Hindlimb muscle (tissue), 1 donor: ENCODE measurements at regions not wholly inside any gene's neighbourhood (a gene's known extent, or its start where the extent isn't known, plus 50 kb on each side); places are given as distances from the start of the nearest gene placed in this dataset.

ENCODE experiments used
- DNase-seq: peaks from one replicate; pipeline ENCODE4 v3.0.0-alpha.2; 2013

GRCh38 chr4:11264841-11265240, 163.9 kb downstream of the HS3ST1 start:
- DNase-seq, result no peak

GRCh38 chr4:11264346-11264745, 164.3 kb downstream of the HS3ST1 start:
- DNase-seq, result no peak

GRCh38 chr4:11263208-11263607, 165.5 kb downstream of the HS3ST1 start:
- no peak for DNase-seq

- no peak for DNase-seq
Measured at GRCh38 chr4:11261066-11261850, 167.4 kb downstream of the HS3ST1 start.

- DNase-seq, result no peak
Measured at GRCh38 chr4:11259837-11260236, 168.9 kb downstream of the HS3ST1 start.

GRCh38 chr4:11252149-11252548, 176.5 kb downstream of the HS3ST1 start:
- DNase-seq, result no peak

- DNase-seq, result no peak
Measured at GRCh38 chr4:11250510-11250909, 178.2 kb downstream of the HS3ST1 start.

- no peak for DNase-seq
Measured at GRCh38 chr4:11232015-11232414, 196.7 kb downstream of the HS3ST1 start.

- DNase-seq, result no peak
Measured at GRCh38 chr4:11230866-11231265, 197.8 kb downstream of the HS3ST1 start.

- DNase-seq, result no peak
Measured at GRCh38 chr4:11228530-11228929, 200.2 kb downstream of the HS3ST1 start.

- no peak for DNase-seq
Measured at GRCh38 chr4:11223311-11223710, 205.4 kb downstream of the HS3ST1 start.

- no peak for DNase-seq
Measured at GRCh38 chr4:11218692-11219091, 210.0 kb downstream of the HS3ST1 start.

GRCh38 chr4:11216520-11216919, 212.2 kb downstream of the HS3ST1 start:
- no peak for DNase-seq

- no peak for DNase-seq
Measured at GRCh38 chr4:11214281-11214680, 214.4 kb downstream of the HS3ST1 start.

GRCh38 chr4:11209826-11210225, 218.9 kb downstream of the HS3ST1 start:
- no peak for DNase-seq

GRCh38 chr4:11201256-11201655, 227.4 kb downstream of the HS3ST1 start:
- DNase-seq, result no peak

GRCh38 chr4:11198516-11199305, 230.0 kb downstream of the HS3ST1 start:
- DNase-seq, result no peak

- DNase-seq, result no peak
Measured at GRCh38 chr4:11197631-11198341, 230.9 kb downstream of the HS3ST1 start.

- DNase-seq, result no peak
Measured at GRCh38 chr4:11196927-11197522, 231.7 kb downstream of the HS3ST1 start.

- DNase-seq, result no peak
Measured at GRCh38 chr4:11194431-11194830, 234.3 kb downstream of the HS3ST1 start.

- no peak for DNase-seq
Measured at GRCh38 chr4:11189756-11190155, 238.9 kb downstream of the HS3ST1 start.

- peak; percentile 20 for DNase-seq
Measured at GRCh38 chr4:11183356-11183740, 245.3 kb downstream of the HS3ST1 start.
